ENCODE measurements at regions not wholly inside any gene's neighbourhood (a gene's known extent, or its start where the extent isn't known, plus 50 kb on each side); places are given as distances from the start of the nearest gene placed in this dataset.

- H2AFZ ChIP-seq (ENCODE audit: low read length), result no peak overlapping the region
- no peaks in the 10 kb centered on the region for H3K36me3 ChIP-seq (replicated peaks in 1 of 2; ENCODE audit: control insufficient read depth in 1 of 2, insufficient read depth in 2 of 2, low read length in 2 of 2)
- TF ChIP-seq CENPX (CRISPR knock-in tag; IDR thresholded peaks at IDR 0.05) (no peak), HDAC2 (CRISPR knock-in tag; IDR thresholded peaks at IDR 0.05) (no peak), RAD51 (IDR thresholded peaks at IDR 0.05; ENCODE audit: borderline replicate concordance) (no peak), NFKB2 (CRISPR knock-in tag; IDR thresholded peaks at IDR 0.05; ENCODE audit: borderline replicate concordance) (no peak), ZNF18 (CRISPR knock-in tag; IDR thresholded peaks at IDR 0.05; ENCODE audit: insufficient replicate concordance) (no peak), ZNF589 (CRISPR knock-in tag; conservative IDR thresholded peaks at IDR 0.05) (no peak), ZFY (CRISPR knock-in tag; IDR thresholded peaks at IDR 0.05) (no peak), SIN3B (IDR thresholded peaks at IDR 0.05; ENCODE audit: low read length) (no peak), ZNF468 (CRISPR knock-in tag; IDR thresholded peaks at IDR 0.05) (no peak), FOSL2 (CRISPR knock-in tag; IDR thresholded peaks at IDR 0.05) (no peak), NFYB (CRISPR knock-in tag; IDR thresholded peaks at IDR 0.05) (no peak), HMG20A (CRISPR knock-in tag; IDR thresholded peaks at IDR 0.05; ENCODE audit: borderline replicate concordance) (no peak), KLF11 (CRISPR knock-in tag; IDR thresholded peaks at IDR 0.05) (no peak), ZSCAN22 (CRISPR knock-in tag; IDR thresholded peaks at IDR 0.05) (no peak), HDAC6 (IDR thresholded peaks at IDR 0.05; ENCODE audit: low read depth, low read length) (no peak), GPN1 (CRISPR knock-in tag; IDR thresholded peaks at IDR 0.05; ENCODE audit: borderline replicate concordance) (no peak)
- H3K9me3 ChIP-seq (ENCODE audit: low read length), result no peaks in the 10 kb centered on the region
- 38% methylated on average over 12 of the region's 12 CpGs for WGBS (ENCODE audit: low lambda C conversion rate)
- FAIRE-seq (no peak), DNase-seq (ENCODE audit: low spot score) (no peak), ATAC-seq (no peak)
- H3K4me3 ChIP-seq (replicated peaks in 1 of 3; ENCODE audit: insufficient read depth in 1 of 3, low read depth in 2 of 3, low read length in 3 of 3), result no peak overlapping the region
- BruUV-seq (replicated peaks), result no TSS peak
- H3K27me3 ChIP-seq (ENCODE audit: control insufficient read depth in 1 of 2, insufficient read depth in 2 of 2, low read length in 2 of 2), result no peaks in the 10 kb centered on the region; a peak in 2 of 5 replicates
- H3K4me1 ChIP-seq (ENCODE audit: insufficient read depth, low read length), result no peaks in the 10 kb centered on the region
- no peaks in the 10 kb centered on the region for H3K79me2 ChIP-seq (ENCODE audit: insufficient read depth, low read length)
- no peaks in the 10 kb centered on the region for H4K20me1 ChIP-seq (ENCODE audit: insufficient read depth, low read length)
- ChIA-PET CTCF (ENCODE audit: low intra/inter-chr PET ratio, low total read pairs) (no interaction called here), POLR2A (no interaction called here)
- no peak overlapping the region for H3K4me2 ChIP-seq (ENCODE audit: low read depth, low read length)
- intact Hi-C loops (cut with micrococcal nuclease; ENCODE audit: unreplicated experiment), result no loop called here
- no peak overlapping the region for H3K27ac ChIP-seq (ENCODE audit: extremely low read length, insufficient read depth, low read length)
- no peak overlapping the region for H3K9ac ChIP-seq (ENCODE audit: insufficient read depth, low read depth, low read length)
- in situ Hi-C loops (cut with HindIII; ENCODE audit: extremely low pct_ligation_motif_present, low pct_unique_long_range_greater_than_20kb), result no loop called here
Measured at GRCh38 chr16:5735444-5735843, 637.8 kb upstream of the EEF2KMT start.

Measured in HepG2 (cell line).